Peyer's patch (tissue), 4 donors: ENCODE measurements at regions not wholly inside any gene's neighbourhood (a gene's known extent, or its start where the extent isn't known, plus 50 kb on each side); places are given as distances from the start of the nearest gene placed in this dataset.

Experiments
- POLR2A ChIP-seq, 2 donors: fragments of 450-650 bp; IDR thresholded peaks; one replicate each; pipeline ENCODE4 v1.5.1; 2017; ENCODE audit warnings: antibody characterized with exemption in 2 of 2, mild to moderate bottlenecking in 2 of 2, moderate library complexity in 2 of 2
- TF ChIP-seq, protein P1 (sequence below), 6 experiments: fragments of 450-650 bp in 4 of 6; fragments of 200-600 bp in 2 of 6; sonication (generic) in 1 of 6; IDR thresholded peaks; one replicate each; pipeline ENCODE4 v1.5.1; 2017 to 2019; ENCODE audit warnings: antibody characterized with exemption in 6 of 6, mild to moderate bottlenecking in 3 of 6, moderate library complexity in 1 of 6

DNA sequence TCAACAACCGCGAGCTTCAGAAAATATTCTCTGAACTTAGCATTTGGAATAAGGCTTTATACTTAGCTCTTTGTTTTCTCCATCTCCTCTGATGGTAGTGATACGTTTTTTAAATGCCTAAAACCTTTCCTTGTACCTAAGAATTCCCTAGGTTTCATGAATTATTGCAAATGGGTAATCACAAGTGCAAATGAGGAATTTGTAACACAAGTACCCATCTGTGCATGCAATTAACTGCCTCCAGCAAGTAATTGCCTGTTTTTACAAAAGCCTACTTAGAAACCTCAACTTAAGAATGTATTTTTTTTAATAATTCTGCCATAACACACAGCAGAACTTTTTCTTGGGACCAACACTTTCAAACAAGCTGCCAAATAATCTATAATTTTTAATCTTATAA, 149.2 kb downstream of the PHLDA1 start:
- TF ChIP-seq POLR2A (IDR thresholded peaks at IDR 0.05), result no peak
- TF ChIP-seq, protein P1, sequence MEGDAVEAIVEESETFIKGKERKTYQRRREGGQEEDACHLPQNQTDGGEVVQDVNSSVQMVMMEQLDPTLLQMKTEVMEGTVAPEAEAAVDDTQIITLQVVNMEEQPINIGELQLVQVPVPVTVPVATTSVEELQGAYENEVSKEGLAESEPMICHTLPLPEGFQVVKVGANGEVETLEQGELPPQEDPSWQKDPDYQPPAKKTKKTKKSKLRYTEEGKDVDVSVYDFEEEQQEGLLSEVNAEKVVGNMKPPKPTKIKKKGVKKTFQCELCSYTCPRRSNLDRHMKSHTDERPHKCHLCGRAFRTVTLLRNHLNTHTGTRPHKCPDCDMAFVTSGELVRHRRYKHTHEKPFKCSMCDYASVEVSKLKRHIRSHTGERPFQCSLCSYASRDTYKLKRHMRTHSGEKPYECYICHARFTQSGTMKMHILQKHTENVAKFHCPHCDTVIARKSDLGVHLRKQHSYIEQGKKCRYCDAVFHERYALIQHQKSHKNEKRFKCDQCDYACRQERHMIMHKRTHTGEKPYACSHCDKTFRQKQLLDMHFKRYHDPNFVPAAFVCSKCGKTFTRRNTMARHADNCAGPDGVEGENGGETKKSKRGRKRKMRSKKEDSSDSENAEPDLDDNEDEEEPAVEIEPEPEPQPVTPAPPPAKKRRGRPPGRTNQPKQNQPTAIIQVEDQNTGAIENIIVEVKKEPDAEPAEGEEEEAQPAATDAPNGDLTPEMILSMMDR (IDR thresholded peaks at IDR 0.05), result no peak
